NOMO-1 (cell line): ENCODE measurements at regions not wholly inside any gene's neighbourhood (a gene's known extent, or its start where the extent isn't known, plus 50 kb on each side); places are given as distances from the start of the nearest gene placed in this dataset.
A peak's percentile ranks its signal among the peaks of the same experiment; 100 is the strongest.
"Not testable (repeated sequence)": the region's sequence is repeated elsewhere in the genome, so short reads cannot be mapped to it uniquely, and the experiment has no call there.

ENCODE experiments used
- DNase-seq, 2 experiments: peaks; one replicate each; lab custom pipeline; 2025; ENCODE audit not compliant: unreplicated experiment in 2 of 2; lab: John Stamatoyannopoulos, UW

DNA sequence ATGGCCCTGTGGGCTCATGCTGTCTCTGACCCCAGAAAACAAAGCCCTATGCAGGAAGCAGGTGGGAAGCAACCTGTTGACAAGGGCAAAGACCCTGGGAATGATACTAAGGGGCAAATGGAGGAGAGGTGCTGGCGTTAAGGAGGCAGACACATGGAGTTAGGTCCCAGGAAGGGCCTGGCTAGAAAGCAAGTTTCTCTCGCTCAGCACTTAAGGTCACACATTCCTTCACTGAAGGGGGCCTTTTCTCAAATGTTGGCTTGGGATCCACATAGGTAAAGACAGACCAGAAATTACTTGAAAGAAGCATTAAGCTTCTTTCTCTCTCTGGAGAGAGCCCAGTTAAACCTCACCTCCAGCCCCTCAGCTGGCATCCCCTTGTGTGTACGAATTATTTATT lies 155.7 kb downstream of the ADRA2C start:
- DNase-seq: not testable (repeated sequence)

DNA sequence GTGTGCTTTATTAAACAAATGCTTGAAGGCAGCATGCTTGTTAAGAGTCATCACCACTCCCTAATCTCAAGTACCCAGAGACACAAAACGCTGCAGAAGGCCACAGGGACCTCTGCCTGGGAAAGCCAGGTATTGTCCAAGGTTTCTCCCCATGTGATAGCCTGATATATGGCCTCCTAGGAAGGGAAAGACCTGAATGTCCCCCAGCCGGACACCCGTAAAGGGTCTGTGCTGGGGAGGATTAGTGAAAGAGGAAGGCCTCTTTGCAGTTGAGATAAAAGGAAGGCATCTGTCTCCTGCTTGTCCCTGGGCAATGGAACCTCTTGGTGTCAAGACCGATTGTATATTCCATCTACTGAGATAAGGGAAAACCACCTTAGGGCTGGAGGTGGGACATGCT lies 159.7 kb downstream of the ADRA2C start:
- DNase-seq: not testable (repeated sequence)

- DNase-seq: not testable (repeated sequence)
Measured at GRCh38 chr4:3926271-3926670, 160.1 kb downstream of the ADRA2C start.

GRCh38 chr4:3926969-3927755 lies 161.0 kb downstream of the ADRA2C start:
- not testable (repeated sequence) for DNase-seq

- DNase-seq: not testable (repeated sequence)
Measured at GRCh38 chr4:3929431-3929830, 163.2 kb downstream of the ADRA2C start.

DNA sequence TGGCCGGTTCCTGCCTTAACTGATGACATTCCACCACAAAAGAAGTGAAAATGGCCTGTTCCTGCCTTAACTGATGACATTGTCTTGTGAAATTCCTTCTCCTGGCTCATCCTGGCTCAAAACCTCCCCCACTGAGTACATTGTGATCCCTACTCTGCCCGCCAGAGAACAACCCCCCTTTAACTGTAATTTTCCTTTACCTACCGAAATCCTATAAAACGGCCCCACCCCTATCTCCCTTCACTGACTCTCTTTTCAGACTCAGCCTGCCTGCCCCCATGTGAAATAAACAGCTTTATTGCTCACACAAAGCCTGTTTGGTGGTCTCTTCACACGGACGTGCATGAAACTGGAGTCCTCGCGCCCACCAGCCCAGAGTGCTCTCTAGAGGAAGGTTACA lies 166.5 kb downstream of the ADRA2C start:
- not testable (repeated sequence) for DNase-seq

DNA sequence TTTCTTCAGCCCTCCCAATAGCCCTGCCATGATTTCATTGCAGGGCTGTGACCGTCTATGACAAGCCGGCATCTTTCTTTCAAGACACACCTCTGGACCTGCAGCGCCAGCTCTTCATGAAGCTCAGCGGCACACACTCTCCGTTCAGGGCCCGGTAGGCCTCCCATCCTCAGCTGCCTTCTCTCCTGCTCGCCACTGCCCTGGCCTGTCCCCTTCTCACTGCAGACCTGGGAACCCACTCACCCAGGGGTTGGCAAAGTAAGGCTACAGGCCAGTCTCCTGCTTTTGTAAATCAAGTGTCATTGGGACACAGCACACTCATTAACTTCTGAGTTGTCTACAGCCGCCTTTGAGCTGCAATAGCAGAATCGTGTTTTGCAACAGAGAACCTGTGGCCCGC lies 169.2 kb downstream of the ADRA2C start:
- not testable (repeated sequence) for DNase-seq

DNA sequence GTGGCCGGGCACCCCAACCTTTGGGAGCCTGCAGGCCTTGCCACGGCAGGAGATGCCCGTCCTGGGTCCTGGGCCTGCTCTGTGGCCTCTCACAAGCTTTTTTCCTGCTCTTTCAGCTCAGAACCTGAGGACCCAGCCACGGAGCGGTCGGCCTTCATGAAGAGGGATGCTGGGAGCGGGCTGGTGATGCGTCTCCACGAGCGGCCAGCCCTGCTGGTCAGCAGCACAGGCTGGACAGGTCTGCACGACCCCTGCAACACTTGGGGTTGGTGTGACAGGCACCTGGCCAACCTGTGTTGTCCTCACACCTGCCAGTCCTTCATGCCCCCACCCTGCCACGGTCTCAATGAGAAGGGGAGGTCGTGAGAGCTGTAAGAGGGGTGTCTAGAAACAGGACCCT lies 170.0 kb downstream of the ADRA2C start:
- DNase-seq: no peak

GRCh38 chr4:3937849-3938562 lies 171.8 kb downstream of the ADRA2C start:
- peak; percentile 46 to 67 for DNase-seq

- not testable (repeated sequence) for DNase-seq
Measured at GRCh38 chr4:3938676-3939075, 172.5 kb downstream of the ADRA2C start.

- DNase-seq: not testable (repeated sequence)
Measured at GRCh38 chr4:3939954-3940591, 173.9 kb downstream of the ADRA2C start.

DNA sequence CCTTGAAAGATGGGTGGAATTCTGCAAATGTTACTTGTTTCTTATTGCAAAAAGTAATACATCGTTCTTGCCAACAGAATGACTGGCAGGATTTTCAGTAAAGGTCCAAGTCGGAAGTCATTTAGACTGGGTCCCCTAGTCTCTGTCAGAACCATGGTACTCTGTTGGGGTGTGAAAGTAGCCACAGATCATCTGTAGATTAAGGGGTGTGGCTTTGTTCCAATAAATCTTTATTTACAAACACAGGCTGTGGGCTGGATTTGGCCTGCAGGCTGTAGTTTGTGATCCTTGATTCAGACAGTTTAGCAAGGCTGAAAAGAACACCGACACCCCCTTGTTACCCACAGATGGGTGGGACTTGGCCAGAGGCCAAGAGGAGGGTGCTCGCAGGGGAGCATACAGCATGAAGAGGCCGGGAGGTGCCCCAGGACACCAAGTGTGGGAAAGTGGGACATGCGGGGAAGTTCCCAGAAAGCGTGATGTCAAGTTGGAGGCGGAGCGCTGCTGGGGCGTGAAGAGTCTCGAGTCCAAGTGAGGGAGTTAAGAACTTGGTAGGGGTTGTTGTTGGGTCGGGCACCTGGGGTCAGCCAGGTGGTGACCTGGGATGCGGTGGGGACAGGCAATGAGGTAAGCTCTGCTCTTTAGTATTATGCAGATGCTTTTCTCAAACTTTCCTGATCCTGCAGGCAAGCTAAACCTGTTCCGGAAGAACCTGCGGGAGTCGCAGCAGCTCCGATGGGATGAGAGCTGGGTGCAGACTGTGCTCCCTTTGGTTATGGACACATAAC lies 175.7 kb downstream of the ADRA2C start:
- DNase-seq: not testable (repeated sequence)

GRCh38 chr4:3942569-3942971 lies 176.4 kb downstream of the ADRA2C start:
- peak; percentile 10 to 14 for DNase-seq

DNA sequence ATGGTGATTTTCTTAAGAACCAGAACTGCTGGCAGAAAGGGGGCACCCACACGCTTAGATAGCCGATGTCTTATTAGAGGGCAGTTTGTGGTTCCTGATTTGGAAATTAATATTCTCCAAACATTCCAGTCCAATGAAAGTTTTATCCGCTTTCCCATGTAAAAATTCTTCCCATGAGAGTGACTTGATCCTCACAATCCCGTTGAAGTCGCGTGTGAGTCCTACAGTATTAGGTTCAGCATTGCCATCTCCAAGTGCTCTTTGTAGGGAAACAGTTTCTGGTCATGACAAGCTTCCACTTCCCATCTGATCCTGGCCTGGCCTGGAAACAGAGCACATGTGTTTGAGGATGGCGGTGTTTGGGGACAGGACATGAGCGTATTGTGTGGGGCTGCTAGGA lies 176.9 kb downstream of the ADRA2C start:
- not testable (repeated sequence) for DNase-seq

DNA sequence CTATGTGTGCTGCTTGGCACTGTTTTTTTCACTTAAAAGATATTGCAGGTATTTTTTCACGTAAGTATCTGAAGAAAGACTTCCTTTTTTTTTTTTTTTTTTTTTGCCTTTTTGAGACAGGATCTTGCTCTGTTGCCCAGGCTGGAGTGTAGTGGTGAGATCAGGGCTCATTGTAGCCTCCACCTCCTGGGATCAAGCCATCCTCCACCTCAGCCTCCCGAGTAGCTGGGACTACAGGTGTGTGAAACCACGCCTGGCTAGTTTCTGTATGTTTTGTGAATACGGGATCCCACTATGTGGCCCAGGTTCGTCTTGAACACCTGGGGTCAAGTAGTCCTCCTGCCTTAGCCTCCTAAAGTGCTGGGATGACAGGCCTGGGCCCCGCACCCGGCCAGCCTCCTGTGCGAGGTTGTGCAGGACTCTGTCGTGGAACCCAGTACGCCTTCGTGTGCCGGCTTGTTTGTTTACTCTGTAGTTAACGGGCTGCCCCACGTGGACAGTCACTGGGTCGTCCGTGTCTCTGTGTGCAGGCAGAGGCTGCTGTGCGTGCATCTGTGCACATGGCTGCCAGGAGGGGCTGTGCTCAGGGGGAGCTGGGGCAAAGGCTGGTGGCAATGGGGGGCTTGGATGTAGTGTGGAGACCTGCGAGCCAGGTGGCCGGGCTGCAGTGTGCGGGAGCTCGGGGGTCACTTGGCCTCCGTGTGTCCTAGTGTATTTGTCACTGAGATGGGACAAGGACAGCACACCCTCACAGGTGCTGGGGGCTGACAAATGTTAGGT lies 179.5 kb downstream of the ADRA2C start:
- no peak for DNase-seq

DNA sequence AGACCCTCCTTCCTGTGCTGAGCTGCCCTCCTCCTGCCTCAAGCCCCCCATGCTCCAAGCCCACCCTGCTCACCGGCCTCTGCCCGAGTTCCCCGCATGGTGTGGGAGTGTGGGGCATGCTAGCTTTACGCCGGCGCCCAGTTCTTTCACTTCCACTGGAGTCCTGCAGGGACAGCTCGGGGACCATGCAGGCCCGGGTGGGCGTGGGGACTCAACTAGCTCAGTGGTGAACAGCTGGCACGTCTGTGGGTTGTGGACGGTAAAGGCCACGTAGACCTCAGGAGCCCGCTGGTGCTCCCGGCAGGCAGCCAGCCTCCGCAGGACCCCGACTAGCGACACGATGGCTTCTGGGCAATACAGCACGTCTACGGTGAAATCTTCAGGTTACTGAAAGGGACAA lies 180.4 kb downstream of the ADRA2C start:
- not testable (repeated sequence) for DNase-seq

DNA sequence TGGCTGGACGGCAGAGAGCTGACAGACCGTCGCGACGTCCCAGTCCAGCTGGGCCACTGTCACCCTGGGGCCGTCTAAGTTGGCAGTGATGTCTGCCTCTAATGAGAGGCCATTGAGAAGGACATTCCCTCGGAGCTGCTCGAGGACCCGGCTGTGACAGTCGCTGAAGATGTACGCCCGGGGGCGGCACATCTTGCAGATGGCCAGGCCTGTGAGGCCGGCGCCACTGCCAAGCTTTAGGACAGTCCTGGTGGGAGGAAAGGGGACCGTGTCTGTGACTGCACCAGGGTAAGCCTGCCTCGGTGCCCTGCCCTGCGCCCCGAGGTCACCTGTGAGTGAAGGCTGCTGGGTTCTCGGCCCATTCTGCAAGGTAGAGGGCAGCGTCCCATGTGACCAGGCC lies 181.6 kb downstream of the ADRA2C start:
- DNase-seq: not testable (repeated sequence)

- not testable (repeated sequence) for DNase-seq
Measured at GRCh38 chr4:3948210-3948609, 182.0 kb downstream of the ADRA2C start.

- DNase-seq: not testable (repeated sequence)
Measured at GRCh38 chr4:3949916-3950315, 183.7 kb downstream of the ADRA2C start.
